Ecto neural progenitor cell (in vitro differentiated cells): ENCODE measurements at regions not wholly inside any gene's neighbourhood (a gene's known extent, or its start where the extent isn't known, plus 50 kb on each side); places are given as distances from the start of the nearest gene placed in this dataset.

Experiments
- DNase-seq: peaks from one replicate; pipeline ENCODE4 v3.0.0-alpha.2; 2018; ENCODE audit warnings: low spot score

DNA sequence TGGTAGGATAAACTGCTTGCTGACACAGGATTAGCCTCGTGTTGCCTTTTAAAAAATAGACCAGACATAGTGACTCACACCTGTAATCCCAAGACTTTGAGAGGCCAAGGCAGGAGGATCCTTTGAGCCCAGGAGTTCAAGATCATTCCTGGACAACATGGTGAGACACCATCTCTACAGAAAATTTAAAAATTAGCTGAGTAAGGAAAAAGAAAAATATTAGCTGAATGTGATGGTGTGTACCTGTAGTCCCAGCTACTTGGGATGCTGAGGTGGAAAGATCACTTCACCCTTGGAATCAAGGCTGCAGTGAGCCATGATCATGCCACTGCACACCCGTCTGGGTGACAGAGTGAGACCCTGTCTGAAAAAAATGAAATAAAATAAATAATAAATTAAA is 82.0 kb downstream of the ETS2 start:
- DNase-seq, result no peak

DNA sequence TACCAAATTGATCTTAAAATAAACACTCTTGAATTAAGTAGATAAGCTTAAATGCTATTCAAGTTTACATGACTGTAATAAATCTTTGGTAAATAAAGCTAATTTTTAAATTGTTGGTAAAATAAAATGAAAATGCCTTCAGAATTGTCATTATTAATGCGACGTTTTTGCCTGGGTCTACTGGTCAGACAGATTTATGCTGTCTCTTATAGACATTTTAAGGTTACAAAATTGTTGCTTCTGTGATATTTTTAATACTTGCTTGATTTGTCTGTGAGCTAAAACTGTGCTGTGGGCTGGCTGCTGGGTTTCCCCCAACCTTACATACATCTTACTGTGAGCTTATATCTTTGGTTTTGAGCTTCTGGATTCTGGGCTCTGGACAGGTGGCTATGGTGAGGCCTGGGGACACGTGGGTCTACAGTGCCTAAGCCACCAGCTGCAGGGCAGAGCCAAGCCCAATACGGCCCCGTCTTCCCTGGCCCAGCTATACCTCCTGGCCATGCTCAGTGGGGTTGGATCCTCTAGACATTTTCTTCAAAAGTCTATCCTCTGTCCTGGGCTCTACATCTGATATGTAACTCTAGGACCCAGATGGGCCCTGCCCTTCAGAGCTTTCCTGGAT is 81.4 kb downstream of the ETS2 start:
- no peak for DNase-seq

DNA sequence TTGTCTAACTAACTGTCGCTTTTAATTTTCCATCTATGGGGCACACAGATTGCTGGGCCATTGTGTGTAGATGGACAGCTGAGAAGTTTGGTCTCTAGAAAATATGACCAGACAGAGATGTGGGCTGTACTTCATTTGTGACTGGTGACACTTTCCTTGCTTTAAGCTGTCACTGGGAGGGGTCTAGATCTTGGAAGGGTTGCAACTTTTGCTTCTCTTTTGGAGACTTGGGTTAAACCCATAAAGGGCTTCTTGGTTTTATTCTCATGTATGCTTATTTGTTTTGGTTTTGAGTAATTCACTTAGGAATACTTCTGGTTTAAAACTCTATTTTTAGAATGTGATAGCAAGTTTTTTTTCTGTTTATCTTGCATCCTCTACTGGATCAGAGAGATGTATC is 80.2 kb downstream of the ETS2 start:
- no peak for DNase-seq

DNA sequence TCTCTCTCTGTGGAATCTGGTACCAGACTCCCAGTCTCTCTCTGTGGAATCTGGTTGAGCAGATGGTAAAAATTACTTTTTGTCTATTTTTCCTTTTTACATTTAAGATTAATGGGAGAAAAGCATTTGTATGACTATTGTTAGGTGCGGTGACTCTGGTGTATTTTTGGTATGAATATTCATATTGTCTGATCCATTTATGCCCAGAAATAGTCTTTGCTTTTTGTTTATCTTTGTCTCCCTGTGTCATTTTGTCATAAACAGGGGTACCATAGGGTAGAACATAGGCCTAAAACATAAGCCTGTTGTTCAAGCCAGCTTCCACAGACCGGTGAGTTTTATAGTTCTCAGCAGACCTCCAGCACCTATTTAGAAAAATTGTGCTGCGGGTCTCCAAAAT is 78.7 kb downstream of the ETS2 start:
- no peak for DNase-seq

DNA sequence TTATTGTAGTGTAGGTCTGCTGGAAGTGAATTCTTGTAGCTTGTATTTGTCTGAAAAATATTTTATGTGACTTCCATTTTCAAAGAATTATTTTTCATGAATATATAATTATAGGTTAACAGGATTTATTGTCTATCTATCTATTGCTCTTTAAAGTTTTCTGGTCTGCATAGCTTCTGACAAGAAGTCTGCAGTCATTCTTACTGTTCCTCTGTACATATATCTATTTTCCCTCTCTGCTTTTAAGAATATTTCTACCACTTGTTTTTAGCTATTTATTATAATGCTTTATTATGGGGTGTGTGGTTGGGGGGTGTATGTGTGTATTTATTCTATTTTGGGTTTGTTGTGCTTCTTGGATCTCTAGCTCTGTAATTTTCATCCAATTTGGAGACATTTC is 77.4 kb downstream of the ETS2 start:
- DNase-seq, result no peak

DNA sequence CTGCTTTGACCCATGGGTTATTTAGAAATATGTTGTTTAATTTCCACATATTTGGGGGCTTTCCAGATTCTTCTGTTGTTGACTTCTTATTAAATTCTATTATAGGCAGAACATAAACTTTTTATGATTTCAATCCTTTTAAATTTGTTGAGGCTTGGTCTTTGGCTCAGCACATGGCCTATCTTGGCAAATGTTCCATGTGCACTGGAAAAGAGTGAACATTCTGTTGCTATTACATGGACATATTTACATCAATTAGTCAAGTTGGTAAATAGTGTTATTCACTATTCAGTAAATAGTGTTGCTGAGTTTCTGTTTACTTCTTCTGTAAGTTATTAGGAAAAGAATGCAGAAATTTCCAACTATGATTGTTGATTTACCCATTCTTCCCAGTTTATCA is 75.4 kb downstream of the ETS2 start:
- DNase-seq, result no peak

DNA sequence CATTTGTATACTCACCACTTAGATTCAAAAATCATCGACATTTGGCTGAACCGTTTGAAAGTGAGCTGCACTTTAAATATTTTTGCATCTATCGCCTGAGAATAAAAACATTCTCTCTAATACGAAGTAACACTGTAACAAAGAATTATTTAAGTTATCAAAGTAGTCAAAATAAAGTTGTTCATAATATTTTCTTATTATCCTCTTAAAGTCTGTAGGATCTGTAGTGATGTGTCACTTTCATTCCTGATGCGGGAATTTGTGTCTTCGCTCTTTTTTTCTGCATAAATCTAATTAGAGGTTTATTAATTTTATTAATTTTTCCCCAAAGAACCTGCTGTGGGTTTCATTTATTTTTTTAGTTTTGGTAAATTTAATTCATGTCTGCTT is 74.8 kb downstream of the ETS2 start:
- no peak for DNase-seq

DNA sequence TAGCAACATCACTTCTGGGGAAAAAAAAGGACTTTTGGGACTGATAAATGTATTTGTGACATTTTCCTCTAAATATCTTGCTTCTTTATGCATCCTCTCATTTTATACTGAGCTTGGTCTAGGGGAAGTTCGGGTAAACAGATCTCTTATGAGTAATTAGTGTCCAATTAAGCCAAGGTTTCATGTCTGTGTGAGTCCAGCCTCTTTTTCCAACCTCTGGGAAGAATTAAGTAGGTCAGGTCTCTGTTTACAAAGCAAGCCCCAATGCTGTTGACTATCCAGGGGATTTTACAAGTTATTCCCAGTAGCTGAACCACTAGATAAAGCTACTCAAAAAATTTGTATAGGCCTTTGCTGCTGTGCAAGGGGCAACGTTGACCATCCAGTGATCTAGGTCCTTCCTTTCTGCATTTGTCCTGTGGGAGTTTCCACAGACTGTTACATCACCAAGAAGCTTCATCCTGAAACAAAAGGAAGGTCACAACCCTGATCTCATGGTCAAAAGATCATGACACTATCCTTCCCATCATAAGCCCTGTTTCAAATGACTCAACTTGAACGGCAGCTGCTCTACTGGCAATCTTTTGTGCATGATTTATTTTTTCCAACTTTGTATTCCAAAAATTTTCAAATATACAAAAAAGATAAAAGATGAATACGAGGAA is 74.3 kb downstream of the ETS2 start:
- DNase-seq, result no peak

DNA sequence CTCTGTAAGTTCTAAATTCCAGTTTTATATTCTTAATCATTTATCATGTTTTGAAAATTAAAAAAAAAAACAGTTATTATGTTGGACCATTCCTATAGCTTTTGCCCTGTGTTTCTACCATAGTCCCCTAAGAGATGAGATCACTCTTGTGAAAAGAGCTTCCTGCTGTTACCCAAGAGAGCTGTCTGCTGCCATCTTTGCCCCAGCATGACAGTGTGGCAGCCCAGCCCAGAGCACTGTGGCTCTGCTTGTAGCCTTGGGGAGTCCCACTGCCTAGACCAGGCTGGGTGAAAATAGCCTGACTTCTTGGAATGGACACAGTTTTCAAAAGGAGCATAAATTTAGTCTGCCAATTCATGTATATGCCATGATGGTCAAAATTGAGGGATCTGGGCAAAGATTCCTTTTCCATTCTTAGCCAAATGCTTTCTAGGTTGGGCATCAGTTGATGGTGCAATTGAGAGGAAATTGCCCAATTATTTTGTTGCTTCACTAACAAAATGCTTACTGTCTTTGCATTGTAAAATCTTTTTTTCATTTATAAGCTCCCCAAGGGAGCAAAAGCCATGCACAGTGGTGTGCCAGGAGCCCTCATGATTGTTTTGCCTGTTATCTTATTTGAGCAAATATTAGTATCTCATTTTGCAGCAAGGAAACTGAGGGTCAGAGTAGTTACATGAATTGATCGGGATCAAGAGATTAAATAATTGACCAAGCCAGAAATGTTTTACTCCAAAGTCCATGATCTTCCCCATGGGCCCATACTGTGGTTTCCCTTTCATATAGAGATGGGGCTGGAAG is 72.8 kb downstream of the ETS2 start:
- no peak for DNase-seq

DNA sequence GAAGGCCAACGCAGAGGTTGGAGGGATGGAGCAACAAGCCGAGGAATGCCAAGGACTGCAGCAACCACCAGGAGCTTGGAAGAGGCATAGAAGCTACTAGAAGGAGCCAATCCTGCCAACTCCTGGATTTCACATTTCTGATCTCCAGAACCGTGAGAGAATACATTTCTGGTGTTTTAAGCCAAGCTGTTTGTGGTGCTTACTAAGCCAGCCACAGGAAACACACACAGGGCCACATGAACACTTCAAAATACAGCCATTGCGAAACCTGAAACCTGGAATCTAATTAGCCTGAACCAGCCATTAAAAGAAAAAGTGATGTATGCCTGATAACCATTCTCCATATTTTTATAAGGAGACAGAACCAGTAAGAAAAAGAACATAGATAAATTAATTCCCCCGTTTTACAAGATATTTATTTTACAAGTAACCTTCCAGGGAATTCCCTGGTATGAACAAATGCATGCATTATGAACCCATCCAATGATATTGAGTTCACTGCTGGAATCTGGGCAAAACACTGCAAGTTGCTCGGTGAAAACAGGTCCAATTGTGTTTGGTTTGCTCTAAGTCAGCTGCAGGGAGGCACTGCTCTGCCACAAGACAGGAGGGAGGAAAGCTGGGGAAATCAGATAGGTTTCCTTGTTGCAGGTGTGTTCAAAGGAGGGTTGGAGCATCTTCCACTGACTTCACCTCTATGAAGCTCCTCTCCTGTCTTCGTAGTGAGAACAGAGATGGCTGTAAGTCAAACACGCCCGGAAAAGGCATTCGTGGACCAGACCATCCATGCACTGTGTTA is 70.2 kb downstream of the ETS2 start:
- no peak for DNase-seq
